GM12872 (cell line): ENCODE measurements at regions not wholly inside any gene's neighbourhood (a gene's known extent, or its start where the extent isn't known, plus 50 kb on each side); places are given as distances from the start of the nearest gene placed in this dataset.

Experiments used
- TF ChIP-seq, protein P1 (sequence below): IDR thresholded peaks from 3 replicates; pipeline ENCODE4 v1.5.1; 2011; ENCODE audit warnings: low read depth, mild to moderate bottlenecking, low read length, moderate library complexity; ENCODE audit not compliant: insufficient read depth

DNA sequence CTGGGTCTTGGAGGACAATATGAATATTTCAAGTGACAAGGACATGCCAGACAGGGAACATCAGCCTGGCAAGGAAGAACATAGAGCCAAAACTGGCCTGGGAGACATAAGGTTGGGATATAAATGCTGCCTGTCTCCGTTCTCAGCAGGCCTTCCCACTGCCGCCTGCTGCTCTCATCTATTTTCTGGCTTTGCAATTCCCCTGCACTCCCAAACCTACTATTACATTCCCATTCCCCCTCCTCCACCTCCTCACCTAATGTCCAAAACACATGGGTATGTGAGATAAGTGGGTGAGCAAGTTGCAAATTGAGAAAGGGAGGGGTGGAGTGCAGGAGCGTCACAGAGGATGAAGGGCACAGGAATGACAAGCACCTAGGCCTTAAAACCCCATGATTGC is 244.3 kb upstream of the CDH8 start:
- TF ChIP-seq, protein P1, sequence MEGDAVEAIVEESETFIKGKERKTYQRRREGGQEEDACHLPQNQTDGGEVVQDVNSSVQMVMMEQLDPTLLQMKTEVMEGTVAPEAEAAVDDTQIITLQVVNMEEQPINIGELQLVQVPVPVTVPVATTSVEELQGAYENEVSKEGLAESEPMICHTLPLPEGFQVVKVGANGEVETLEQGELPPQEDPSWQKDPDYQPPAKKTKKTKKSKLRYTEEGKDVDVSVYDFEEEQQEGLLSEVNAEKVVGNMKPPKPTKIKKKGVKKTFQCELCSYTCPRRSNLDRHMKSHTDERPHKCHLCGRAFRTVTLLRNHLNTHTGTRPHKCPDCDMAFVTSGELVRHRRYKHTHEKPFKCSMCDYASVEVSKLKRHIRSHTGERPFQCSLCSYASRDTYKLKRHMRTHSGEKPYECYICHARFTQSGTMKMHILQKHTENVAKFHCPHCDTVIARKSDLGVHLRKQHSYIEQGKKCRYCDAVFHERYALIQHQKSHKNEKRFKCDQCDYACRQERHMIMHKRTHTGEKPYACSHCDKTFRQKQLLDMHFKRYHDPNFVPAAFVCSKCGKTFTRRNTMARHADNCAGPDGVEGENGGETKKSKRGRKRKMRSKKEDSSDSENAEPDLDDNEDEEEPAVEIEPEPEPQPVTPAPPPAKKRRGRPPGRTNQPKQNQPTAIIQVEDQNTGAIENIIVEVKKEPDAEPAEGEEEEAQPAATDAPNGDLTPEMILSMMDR = no peak

DNA sequence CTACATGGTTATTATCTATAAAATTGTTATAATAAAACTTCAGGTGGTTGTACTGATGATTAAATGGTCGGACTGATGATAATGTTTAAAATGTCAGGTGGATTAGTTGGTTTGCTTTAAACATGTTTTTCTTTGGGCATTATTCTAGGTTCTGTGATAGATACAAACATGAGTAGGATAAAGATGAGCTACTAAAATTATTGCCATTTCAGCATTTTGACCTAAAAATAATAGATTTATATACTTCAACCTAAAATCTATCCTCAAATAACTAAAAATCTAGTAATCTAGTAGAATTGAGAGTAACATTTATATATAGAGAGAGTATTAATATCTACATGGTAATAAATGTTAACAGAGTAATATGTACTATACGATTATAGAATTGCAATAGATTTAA is 241.7 kb upstream of the CDH8 start:
- TF ChIP-seq, protein P1 = no peak

DNA sequence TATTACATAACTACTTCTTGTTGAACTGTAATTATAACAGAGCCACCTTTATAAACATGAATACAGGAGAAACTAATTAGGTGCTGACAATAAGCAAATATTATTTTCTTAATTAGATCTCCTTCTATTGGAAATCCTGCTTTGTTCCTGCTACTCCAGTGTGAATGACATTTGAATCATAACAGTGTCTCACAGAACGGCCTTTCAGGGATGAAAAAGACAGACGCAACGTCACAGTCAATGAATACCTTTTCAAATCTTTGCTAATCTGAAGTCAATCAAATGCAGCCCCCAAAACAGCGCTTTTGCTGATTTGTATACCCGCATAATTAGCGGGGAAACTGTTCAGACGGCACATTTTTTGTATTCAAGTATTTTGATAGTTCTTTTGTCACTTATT is 240.4 kb upstream of the CDH8 start:
- TF ChIP-seq, protein P1 = no peak

DNA sequence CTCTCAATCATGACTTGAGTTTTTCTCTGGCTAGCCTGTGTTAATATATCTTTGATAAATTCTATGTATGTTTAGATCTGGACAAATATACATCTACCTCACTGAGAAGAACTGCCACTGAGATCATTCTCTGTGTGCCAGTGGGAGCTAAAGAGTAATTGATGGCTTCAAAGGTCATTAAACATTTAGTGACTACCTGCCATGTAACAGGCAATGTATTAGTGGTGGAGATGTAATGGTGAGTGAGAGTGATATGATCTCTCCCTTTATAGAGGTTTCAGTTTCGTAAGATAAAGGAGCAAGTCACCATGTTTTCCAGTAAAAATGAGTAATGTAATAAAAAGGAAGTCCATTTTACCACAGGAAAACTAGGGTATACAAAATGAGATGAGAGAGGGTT is 235.8 kb upstream of the CDH8 start:
- TF ChIP-seq, protein P1 = no peak

DNA sequence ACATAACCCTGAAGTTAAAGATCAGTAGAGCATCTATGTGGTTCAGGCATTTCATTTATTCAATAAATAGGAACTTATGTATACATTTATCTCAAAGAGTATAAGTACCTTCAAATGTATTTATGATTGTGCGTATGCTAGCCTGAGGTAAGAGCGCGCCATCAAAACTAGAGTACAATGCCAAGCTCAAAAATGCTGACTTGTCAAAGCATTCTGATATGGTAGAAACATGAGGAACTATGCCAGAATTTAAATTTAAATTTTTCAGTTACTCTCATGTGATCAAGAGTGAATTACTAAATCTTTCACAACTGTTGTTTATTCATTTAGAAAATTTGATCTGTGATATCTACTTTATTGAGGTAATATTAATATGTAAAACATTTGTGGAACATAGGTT is 225.5 kb upstream of the CDH8 start:
- TF ChIP-seq, protein P1 = no peak

DNA sequence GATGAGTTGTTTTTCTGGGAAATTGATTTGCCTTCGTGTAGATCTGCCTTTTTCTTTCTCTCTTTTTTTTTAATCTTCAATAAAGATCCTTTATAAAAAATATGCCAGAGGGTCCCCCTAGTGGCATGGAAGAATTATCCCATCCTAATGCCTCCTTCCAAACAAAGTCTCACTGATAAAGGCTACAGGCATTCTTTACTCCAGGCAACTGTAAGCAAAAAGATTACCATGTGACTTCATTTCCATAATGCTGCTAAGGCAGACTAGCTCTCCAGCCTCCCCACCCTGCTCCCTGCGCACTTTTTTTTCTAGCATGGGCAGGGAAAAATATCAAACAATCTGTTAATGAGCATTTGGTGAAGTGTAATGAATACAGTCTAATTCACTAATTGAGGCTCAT is 220.2 kb upstream of the CDH8 start:
- TF ChIP-seq, protein P1 = no peak

DNA sequence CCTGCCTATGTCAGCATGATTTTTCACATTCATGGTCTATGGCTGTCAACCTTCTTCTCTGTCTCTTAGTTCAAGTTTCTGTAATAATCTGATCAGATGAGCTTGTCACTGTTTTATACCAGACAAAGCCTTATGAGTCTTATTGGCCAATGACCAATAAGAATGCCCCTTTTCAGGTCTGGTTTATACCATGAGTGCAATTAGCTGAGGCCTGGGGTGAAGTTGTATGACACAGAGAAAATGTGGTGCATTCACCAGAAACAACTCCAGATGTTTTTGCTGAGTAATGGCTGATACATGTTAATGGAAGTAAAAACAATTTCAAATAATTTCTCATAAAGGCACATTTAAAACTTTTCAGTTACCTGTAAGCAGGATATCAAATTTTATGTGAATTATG is 218.6 kb upstream of the CDH8 start:
- TF ChIP-seq, protein P1 = no peak

DNA sequence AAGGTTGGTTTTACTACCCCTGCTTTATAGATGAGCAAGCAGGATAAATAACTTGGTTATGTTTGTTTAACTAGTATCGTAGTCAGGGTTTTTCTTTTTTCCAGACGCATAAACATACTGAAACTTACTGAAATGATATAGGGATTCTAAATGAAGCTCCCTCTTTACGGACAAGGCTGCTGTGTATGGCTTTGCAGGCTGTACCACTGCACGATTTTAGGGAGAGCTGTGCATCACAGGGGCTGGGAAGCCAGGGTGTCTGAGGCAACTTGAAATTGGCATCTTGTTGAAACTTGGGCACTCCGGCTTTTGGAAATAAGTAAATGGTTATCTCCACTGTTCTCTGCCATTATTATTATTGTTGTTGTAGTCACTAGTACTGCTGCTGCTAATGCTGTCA is 218.1 kb upstream of the CDH8 start:
- TF ChIP-seq, protein P1 = no peak
